H1 (cell line): ENCODE measurements at regions not wholly inside any gene's neighbourhood (a gene's known extent, or its start where the extent isn't known, plus 50 kb on each side); places are given as distances from the start of the nearest gene placed in this dataset.
"Not testable (repeated sequence)": the region's sequence is repeated elsewhere in the genome, so short reads cannot be mapped to it uniquely, and the experiment has no call there.

Experiments used
- CTCF ChIA-PET: fragments of 300-600 bp; sonication (Branson Sonifier 250); formaldehyde crosslinking; loops from one replicate; lab custom pipeline; 2021; ENCODE audit not compliant: partially characterized antibody; lab: Charles Lee
- POLR2A ChIA-PET: fragments of 300-600 bp; sonication (Branson Sonifier 250); formaldehyde crosslinking; loops from one replicate; lab custom pipeline; 2021; ENCODE audit warnings: inconsistent platforms; ENCODE audit not compliant: partially characterized antibody; lab: Charles Lee
- DNase-seq, 2 experiments: peaks; one replicate each; pipeline versions ENCODE4 v3.0.0 to v3.0.0-alpha.2; 2010 to 2022; ENCODE audit warnings: low spot score in 2 of 2, low read depth in 1 of 2, mixed read lengths in 1 of 2
- FAIRE-seq: peaks from 2 replicates; lab custom pipeline; 2011; peaks lifted over from hg19 to GRCh38; lab: Jason Lieb, UNC
- H2AFZ ChIP-seq: 2 replicates; pipeline ENCODE4 v1.8.1; 2012; ENCODE audit warnings: low read length, inconsistent platforms
- H2AK5ac ChIP-seq: 2 replicates; pipeline ENCODE4 v1.6.1; 2013; ENCODE audit warnings: low read depth, low read length
- H2BK120ac ChIP-seq: replicated peaks from 2 replicates; pipeline ENCODE3; 2013; ENCODE audit warnings: low read depth, low read length, inconsistent platforms
- H2BK12ac ChIP-seq: 2 replicates; pipeline ENCODE4 v1.6.1; 2013; ENCODE audit warnings: low read depth, low read length
- H2BK15ac ChIP-seq: 2 replicates; pipeline ENCODE4 v1.6.1; 2013; ENCODE audit warnings: low read length
- H2BK20ac ChIP-seq: 2 replicates; pipeline ENCODE4 v1.6.1; 2013; ENCODE audit warnings: low read length
- H2BK5ac ChIP-seq: 2 replicates; pipeline ENCODE4 v1.6.1; 2013; ENCODE audit warnings: low read depth, low read length
- H3K14ac ChIP-seq: 2 replicates; pipeline ENCODE4 v1.6.1; 2013; ENCODE audit warnings: inconsistent platforms; ENCODE audit not compliant: insufficient read length
- H3K18ac ChIP-seq: 2 replicates; pipeline ENCODE4 v1.6.1; 2013; ENCODE audit warnings: low read length; ENCODE audit errors: extremely low read depth
- H3K23ac ChIP-seq: 2 replicates; pipeline ENCODE4 v1.6.1; 2013; ENCODE audit warnings: inconsistent platforms; ENCODE audit not compliant: insufficient read length
- H3K23me2 ChIP-seq: 2 replicates; pipeline ENCODE4 v1.6.1; 2013; ENCODE audit warnings: low read depth, low read length
- H3K27ac ChIP-seq: 2 replicates; pipeline ENCODE4 v1.6.1; 2011; ENCODE audit warnings: low read depth, low read length, inconsistent platforms
- H3K27me3 ChIP-seq, 4 experiments: replicated peaks in 1 of 4; 1 replicate in 1 of 4; 2 replicates in 3 of 4; pipeline versions ENCODE4 v1.6.1 to v1.8.1; 2011 to 2013; ENCODE audit warnings: low read length in 3 of 4, mild to moderate bottlenecking in 3 of 4, inconsistent platforms in 2 of 4, mixed read lengths in 2 of 4, moderate library complexity in 1 of 4; ENCODE audit not compliant: control insufficient read depth in 3 of 4, insufficient read depth in 3 of 4; ENCODE audit errors: extremely low read depth in 1 of 4
- H3K36me3 ChIP-seq, 4 experiments: 2 replicates each; pipeline versions ENCODE4 v1.6.1 to v1.8.1; 2011 to 2013; ENCODE audit warnings: mild to moderate bottlenecking in 4 of 4, low read length in 3 of 4, moderate library complexity in 2 of 4, control low read depth in 1 of 4, inconsistent platforms in 1 of 4; ENCODE audit not compliant: insufficient read depth in 4 of 4, control insufficient read depth in 2 of 4
- H3K4ac ChIP-seq: replicated peaks from 2 replicates; pipeline ENCODE3; 2013; ENCODE audit warnings: low read length, low read depth, mixed read lengths, inconsistent platforms; ENCODE audit not compliant: insufficient read length
- H3K4me1 ChIP-seq, 4 experiments: replicated peaks in 1 of 4; 1 replicate in 1 of 4; 2 replicates in 3 of 4; pipeline versions ENCODE4 v1.6.1 to v1.8.1; 2011 to 2013; ENCODE audit warnings: low read length in 3 of 4, inconsistent platforms in 2 of 4, mixed read lengths in 1 of 4; ENCODE audit not compliant: insufficient read depth in 4 of 4, control insufficient read depth in 3 of 4
- H3K4me2 ChIP-seq, 2 experiments: 2 replicates each; pipeline versions ENCODE4 v1.6.1 to v1.8.1; 2011 to 2013; ENCODE audit warnings: low read depth in 2 of 2, low read length in 2 of 2, control low read depth in 1 of 2, inconsistent platforms in 1 of 2, mild to moderate bottlenecking in 1 of 2; ENCODE audit not compliant: insufficient read depth in 1 of 2
- H3K4me3 ChIP-seq, 4 experiments: fragments of 200-600, 300-600 bp in 1 of 4; sonication (generic), shearing (Covaris generic), sonication (Bioruptor Twin) in 1 of 4; 2 replicates each; pipeline versions ENCODE4 v1.5.1 to v1.8.1; 2011 to 2016; ENCODE audit warnings: low read length in 4 of 4, low read depth in 3 of 4, control low read depth in 2 of 4, inconsistent platforms in 2 of 4, mild to moderate bottlenecking in 2 of 4, mixed read lengths in 1 of 4, moderate library complexity in 1 of 4; ENCODE audit not compliant: insufficient read depth in 2 of 4; ENCODE audit errors: extremely low read depth in 1 of 4
- H3K56ac ChIP-seq: replicated peaks from 2 replicates; pipeline ENCODE3; 2013; ENCODE audit warnings: low read depth, mild to moderate bottlenecking, mixed read lengths, low read length, inconsistent platforms; ENCODE audit not compliant: insufficient read length
- H3K79me1 ChIP-seq: 2 replicates; pipeline ENCODE4 v1.6.1; 2013; ENCODE audit warnings: low read depth, low read length, control low read depth
- H3K79me2 ChIP-seq, 2 experiments: 2 replicates each; pipeline versions ENCODE4 v1.6.1 to v1.8.1; 2012 to 2013; ENCODE audit warnings: low read length in 2 of 2, mild to moderate bottlenecking in 2 of 2, inconsistent platforms in 1 of 2; ENCODE audit not compliant: insufficient read depth in 2 of 2, control insufficient read depth in 1 of 2
- H3K9ac ChIP-seq, 4 experiments: replicated peaks in 1 of 4; 1 replicate in 1 of 4; 2 replicates in 3 of 4; pipeline versions ENCODE4 v1.6.1 to v1.8.1; 2011 to 2013; ENCODE audit warnings: low read depth in 3 of 4, low read length in 3 of 4, control low read depth in 2 of 4, mild to moderate bottlenecking in 2 of 4, moderate library complexity in 2 of 4, inconsistent platforms in 1 of 4; ENCODE audit errors: extremely low read depth in 1 of 4
- H3K9me3 ChIP-seq, 2 experiments: 2 replicates each; pipeline versions ENCODE4 v1.6.1 to v1.8.1; 2012 to 2013; ENCODE audit warnings: mild to moderate bottlenecking in 2 of 2, moderate library complexity in 2 of 2, control low read depth in 1 of 2, inconsistent platforms in 1 of 2, low read depth in 1 of 2, low read length in 1 of 2, mixed read lengths in 1 of 2; ENCODE audit not compliant: insufficient read depth in 2 of 2
- H4K20me1 ChIP-seq, 2 experiments: replicated peaks in 1 of 2; 2 replicates each; pipeline versions ENCODE3 to v1.8.1; 2011 to 2013; ENCODE audit warnings: inconsistent platforms in 2 of 2, low read length in 2 of 2, mild to moderate bottlenecking in 1 of 2; ENCODE audit not compliant: insufficient read depth in 2 of 2, control insufficient read depth in 1 of 2
- H4K5ac ChIP-seq: 2 replicates; pipeline ENCODE4 v1.6.1; 2013; ENCODE audit warnings: low read length, low read depth, mixed read lengths, inconsistent platforms; ENCODE audit not compliant: insufficient read length
- H4K8ac ChIP-seq: 2 replicates; pipeline ENCODE4 v1.8.0; 2013; ENCODE audit warnings: mild to moderate bottlenecking, moderate library complexity, low read length, inconsistent platforms; ENCODE audit not compliant: insufficient read depth; ENCODE audit errors: extremely low read depth
- H4K91ac ChIP-seq: replicated peaks from 2 replicates; pipeline ENCODE3; 2013; ENCODE audit warnings: low read length, mixed read lengths, inconsistent platforms; ENCODE audit not compliant: insufficient read length
- EP300 ChIP-seq, 2 experiments: IDR thresholded peaks; 1 replicate in 1 of 2; 2 replicates in 1 of 2; pipeline ENCODE4 v1.6.1; 2011 to 2012; ENCODE audit warnings: low read depth in 2 of 2, low read length in 2 of 2, mild to moderate bottlenecking in 2 of 2, borderline replicate concordance in 1 of 2, inconsistent platforms in 1 of 2, moderate library complexity in 1 of 2
- WGBS, 2 experiments: shearing (Covaris generic) in 1 of 2; methylation state at CpG; one replicate each; pipeline versions ENCODE4 v1.1.6 to v1.1.7; 2013 to 2015; ENCODE audit warnings: low lambda C conversion rate in 2 of 2, mixed read lengths in 2 of 2, inconsistent platforms in 1 of 2, low coverage in 1 of 2, missing lambda C conversion rate in 1 of 2; ENCODE audit not compliant: insufficient replicate concordance in 2 of 2, insufficient coverage in 1 of 2, insufficient read length in 1 of 2; ENCODE audit errors: extremely low coverage in 1 of 2, missing lambda C conversion rate in 1 of 2; 5-methylcytosine and 5-hydroxymethylcytosine counted together

DNA sequence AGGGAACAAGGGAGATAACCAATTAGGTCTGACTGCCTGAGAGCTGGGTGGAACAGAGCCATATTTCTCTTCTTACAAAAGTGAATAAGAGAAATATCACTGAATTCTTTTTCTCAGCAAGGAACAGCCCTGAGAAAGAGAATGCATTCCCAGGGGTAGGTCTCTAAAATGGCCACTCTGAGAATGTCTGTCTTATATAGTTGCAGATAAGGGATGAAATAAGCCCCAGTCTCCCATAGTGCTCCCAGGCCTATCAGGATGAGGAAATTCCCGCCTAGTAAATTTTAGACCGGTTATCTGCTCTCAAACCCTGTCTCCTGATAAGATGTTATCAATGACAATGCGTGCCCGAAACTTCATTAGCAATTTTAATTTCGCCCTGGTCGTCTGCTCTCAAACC, 67.3 kb upstream of the WDFY3 start:
- CTCF ChIA-PET, result interaction anchor here (0.7 kb wide), 1 partner anchor 10 kb away, joined by 3 read pairs; no protein-coding TSS in a partner anchor
- H2AFZ ChIP-seq, H3K4me2 ChIP-seq, H2BK12ac ChIP-seq, H2BK20ac ChIP-seq, H3K27me3 ChIP-seq, H3K23ac ChIP-seq, POLR2A ChIA-PET, H3K56ac ChIP-seq, H3K9ac ChIP-seq, H4K20me1 ChIP-seq, H2BK5ac ChIP-seq, H2BK120ac ChIP-seq, H3K18ac ChIP-seq, H3K79me1 ChIP-seq, H3K79me2 ChIP-seq, DNase-seq, H2BK15ac ChIP-seq, H4K91ac ChIP-seq, H3K14ac ChIP-seq, H3K23me2 ChIP-seq, H3K4me3 ChIP-seq, H3K4me1 ChIP-seq, FAIRE-seq, H2AK5ac ChIP-seq, H4K5ac ChIP-seq, H3K4ac ChIP-seq, H3K36me3 ChIP-seq, H4K8ac ChIP-seq, H3K27ac ChIP-seq: not testable (repeated sequence)
- 93% methylated on average over 6 of the region's 6 CpGs; no CpG with 5 or more reads in 1 of the 2 experiments for WGBS, 2 experiments
- TF ChIP-seq EP300 (IDR thresholded peaks at IDR 0.05; ENCODE audit: borderline replicate concordance in 1 of 2, low read depth in 2 of 2, low read length in 2 of 2), result peak in 1 of 2 experiments; percentile 76; a peak in 1 of 3 replicates
- peaks cover 16 to 17% of the 10 kb centered on the region in 2 experiments for H3K9me3 ChIP-seq
